ENCODE measurements at regions not wholly inside any gene's neighbourhood (a gene's known extent, or its start where the extent isn't known, plus 50 kb on each side); places are given as distances from the start of the nearest gene placed in this dataset.

GRCh38 chr15:70476441-70476840 is 286.9 kb downstream of the UACA start:
- no peak overlapping the region for H3K4me2 ChIP-seq (ENCODE audit: low read length)
- H3K9me3 ChIP-seq (ENCODE audit: low read length): no peaks in the 10 kb centered on the region
- H3K79me2 ChIP-seq (replicated peaks; ENCODE audit: insufficient read depth, low read length): no peaks in the 10 kb centered on the region
- no peaks in the 10 kb centered on the region for H3K36me3 ChIP-seq (ENCODE audit: insufficient read depth, low read length)
- H3K4me3 ChIP-seq (ENCODE audit: low read length): no peak overlapping the region
- no peaks in the 10 kb centered on the region for H3F3A ChIP-seq (ENCODE audit: insufficient read depth, low read length, poor library complexity, severe bottlenecking)
- no peak overlapping the region for H2AFZ ChIP-seq (ENCODE audit: low read depth, low read length)
- no peaks in the 10 kb centered on the region for H3K9me2 ChIP-seq (ENCODE audit: insufficient read depth, low read length)
- TF ChIP-seq CTCF (IDR thresholded peaks at IDR 0.05; ENCODE audit: poor library complexity, severe bottlenecking) (no peak), EP300 (conservative IDR thresholded peaks at IDR 0.05; ENCODE audit: poor library complexity, severe bottlenecking) (no peak), TAF1 (IDR thresholded peaks at IDR 0.05; ENCODE audit: low read depth) (no peak), MXI1 (conservative IDR thresholded peaks at IDR 0.05; ENCODE audit: poor library complexity, severe bottlenecking) (no peak), RAD21 (conservative IDR thresholded peaks at IDR 0.05) (no peak), SMC3 (conservative IDR thresholded peaks at IDR 0.05; ENCODE audit: poor library complexity) (no peak), EZH2 (IDR thresholded peaks at IDR 0.05; ENCODE audit: borderline replicate concordance, insufficient read depth, low read length, poor library complexity, severe bottlenecking) (no peak), POLR2AphosphoS5 (IDR thresholded peaks at IDR 0.05) (no peak), REST (IDR thresholded peaks at IDR 0.05; ENCODE audit: borderline replicate concordance) (no peak)
- no peak overlapping the region for H3K9ac ChIP-seq (ENCODE audit: low read length)
- H3K27ac ChIP-seq (ENCODE audit: low read length): no peak overlapping the region
- no peaks in the 10 kb centered on the region for H4K20me1 ChIP-seq (ENCODE audit: insufficient read depth)
- H3K27me3 ChIP-seq (ENCODE audit: insufficient read depth, low read depth, low read length): no peaks in the 10 kb centered on the region

- TF ChIP-seq EP300 (conservative IDR thresholded peaks at IDR 0.05; ENCODE audit: poor library complexity, severe bottlenecking): no peak
- TF ChIP-seq SMC3 (conservative IDR thresholded peaks at IDR 0.05; ENCODE audit: poor library complexity): no peak
- no peak for TF ChIP-seq RAD21 (conservative IDR thresholded peaks at IDR 0.05)
- no peak for TF ChIP-seq MXI1 (conservative IDR thresholded peaks at IDR 0.05; ENCODE audit: poor library complexity, severe bottlenecking)
- no peak for TF ChIP-seq EZH2 (IDR thresholded peaks at IDR 0.05; ENCODE audit: borderline replicate concordance, insufficient read depth, low read length, poor library complexity, severe bottlenecking)
- TF ChIP-seq REST (IDR thresholded peaks at IDR 0.05; ENCODE audit: borderline replicate concordance): no peak
- no peak for TF ChIP-seq TAF1 (IDR thresholded peaks at IDR 0.05; ENCODE audit: low read depth)
- TF ChIP-seq POLR2AphosphoS5 (IDR thresholded peaks at IDR 0.05): no peak
- TF ChIP-seq CTCF (IDR thresholded peaks at IDR 0.05; ENCODE audit: poor library complexity, severe bottlenecking): no peak
- no peaks in the 10 kb centered on the region for H3K9me2 ChIP-seq (ENCODE audit: insufficient read depth, low read length)
- H3K9ac ChIP-seq (ENCODE audit: low read length): no peak overlapping the region
- no peaks in the 10 kb centered on the region for H3K27me3 ChIP-seq (ENCODE audit: insufficient read depth, low read depth, low read length)
- H3K4me3 ChIP-seq (ENCODE audit: low read length): no peak overlapping the region
- no peaks in the 10 kb centered on the region for H4K20me1 ChIP-seq (ENCODE audit: insufficient read depth)
- no peaks in the 10 kb centered on the region for H3K9me3 ChIP-seq (ENCODE audit: low read length)
- no peaks in the 10 kb centered on the region for H3K79me2 ChIP-seq (replicated peaks; ENCODE audit: insufficient read depth, low read length)
- H3K36me3 ChIP-seq (ENCODE audit: insufficient read depth, low read length): no peaks in the 10 kb centered on the region
- no peak overlapping the region for H3K27ac ChIP-seq (ENCODE audit: low read length)
- H2AFZ ChIP-seq (ENCODE audit: low read depth, low read length): no peak overlapping the region
- no peak overlapping the region for H3K4me2 ChIP-seq (ENCODE audit: low read length)
- H3F3A ChIP-seq (ENCODE audit: insufficient read depth, low read length, poor library complexity, severe bottlenecking): no peaks in the 10 kb centered on the region
Observed at GRCh38 chr15:70475921-70476320, 287.4 kb downstream of the UACA start.

Data from neural cell (in vitro differentiated cells).